C4-2B (cell line): ENCODE measurements at regions not wholly inside any gene's neighbourhood (a gene's known extent, or its start where the extent isn't known, plus 50 kb on each side); places are given as distances from the start of the nearest gene placed in this dataset.

Experiments used
- H3K27ac ChIP-seq: fragments of 450-650 bp; 2 replicates; pipeline ENCODE4 v1.5.1; 2017
- ZFX ChIP-seq: fragments of 450-650 bp; IDR thresholded peaks from 2 replicates; pipeline ENCODE4 v1.6.1; 2017
- TF ChIP-seq, protein P1 (sequence below): fragments of 450-650 bp; conservative IDR thresholded peaks from 2 replicates; pipeline ENCODE4 v1.5.1; 2017; ENCODE audit warnings: mild to moderate bottlenecking

DNA sequence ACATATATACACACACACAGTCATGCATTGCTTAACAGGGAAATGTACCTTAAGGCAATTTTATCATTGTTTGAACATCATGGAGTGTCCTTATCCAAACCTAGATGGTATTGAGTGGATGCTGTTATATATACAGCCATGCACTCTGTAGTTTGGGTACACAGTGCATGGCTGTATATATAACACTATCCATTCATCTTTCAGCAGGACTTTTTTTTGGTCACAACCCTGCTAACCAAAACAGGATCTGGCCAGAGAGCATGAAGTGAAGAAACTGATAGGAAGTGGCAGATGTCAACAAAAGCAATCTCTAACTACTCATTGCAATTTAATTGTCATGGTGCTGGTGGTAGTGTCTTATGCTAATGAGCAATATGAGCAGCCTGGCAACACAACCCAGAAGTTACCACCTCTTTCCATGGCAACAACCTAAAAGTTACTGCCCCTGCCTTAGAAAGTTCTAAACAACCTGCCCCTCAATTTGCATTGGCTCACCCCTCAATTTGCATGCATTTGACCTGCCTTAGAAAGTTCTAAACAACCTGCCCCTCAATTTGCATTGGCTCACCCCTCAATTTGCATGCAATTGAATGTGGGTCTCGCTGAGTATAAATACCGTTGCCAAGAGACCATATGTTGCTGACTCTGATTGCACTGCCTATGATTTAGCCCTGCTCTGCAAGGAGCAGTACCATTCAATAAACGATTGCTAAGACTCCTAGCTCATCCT, 434.9 kb downstream of the DSEL start:
- TF ChIP-seq, protein P1, sequence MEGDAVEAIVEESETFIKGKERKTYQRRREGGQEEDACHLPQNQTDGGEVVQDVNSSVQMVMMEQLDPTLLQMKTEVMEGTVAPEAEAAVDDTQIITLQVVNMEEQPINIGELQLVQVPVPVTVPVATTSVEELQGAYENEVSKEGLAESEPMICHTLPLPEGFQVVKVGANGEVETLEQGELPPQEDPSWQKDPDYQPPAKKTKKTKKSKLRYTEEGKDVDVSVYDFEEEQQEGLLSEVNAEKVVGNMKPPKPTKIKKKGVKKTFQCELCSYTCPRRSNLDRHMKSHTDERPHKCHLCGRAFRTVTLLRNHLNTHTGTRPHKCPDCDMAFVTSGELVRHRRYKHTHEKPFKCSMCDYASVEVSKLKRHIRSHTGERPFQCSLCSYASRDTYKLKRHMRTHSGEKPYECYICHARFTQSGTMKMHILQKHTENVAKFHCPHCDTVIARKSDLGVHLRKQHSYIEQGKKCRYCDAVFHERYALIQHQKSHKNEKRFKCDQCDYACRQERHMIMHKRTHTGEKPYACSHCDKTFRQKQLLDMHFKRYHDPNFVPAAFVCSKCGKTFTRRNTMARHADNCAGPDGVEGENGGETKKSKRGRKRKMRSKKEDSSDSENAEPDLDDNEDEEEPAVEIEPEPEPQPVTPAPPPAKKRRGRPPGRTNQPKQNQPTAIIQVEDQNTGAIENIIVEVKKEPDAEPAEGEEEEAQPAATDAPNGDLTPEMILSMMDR, result no peak
- no peak for TF ChIP-seq ZFX

DNA sequence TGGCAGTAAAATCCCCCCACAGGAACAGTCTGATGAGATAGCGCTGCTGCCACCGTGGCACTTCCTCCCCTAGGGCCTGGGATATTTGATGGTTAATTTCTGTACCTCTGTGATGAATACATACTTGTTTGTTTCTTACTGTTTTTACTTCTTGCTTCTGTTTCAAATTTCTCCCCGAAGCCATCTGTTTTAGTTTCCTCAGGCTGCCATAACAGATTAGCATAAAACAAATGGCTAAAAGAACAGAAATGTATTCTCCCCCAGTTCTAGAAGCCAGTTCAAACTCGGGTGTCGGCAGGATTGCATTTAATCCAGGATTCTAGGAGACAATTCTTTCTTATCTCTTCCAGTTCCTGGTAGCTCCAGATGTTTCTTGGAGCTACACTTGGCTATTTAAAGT, 435.9 kb downstream of the DSEL start:
- TF ChIP-seq, protein P1, result no peak
- H3K27ac ChIP-seq, result no peak overlapping the region

More for the DNA sequence above, 434.9 kb downstream of the DSEL start:
- no peak overlapping the region for H3K27ac ChIP-seq

DNA sequence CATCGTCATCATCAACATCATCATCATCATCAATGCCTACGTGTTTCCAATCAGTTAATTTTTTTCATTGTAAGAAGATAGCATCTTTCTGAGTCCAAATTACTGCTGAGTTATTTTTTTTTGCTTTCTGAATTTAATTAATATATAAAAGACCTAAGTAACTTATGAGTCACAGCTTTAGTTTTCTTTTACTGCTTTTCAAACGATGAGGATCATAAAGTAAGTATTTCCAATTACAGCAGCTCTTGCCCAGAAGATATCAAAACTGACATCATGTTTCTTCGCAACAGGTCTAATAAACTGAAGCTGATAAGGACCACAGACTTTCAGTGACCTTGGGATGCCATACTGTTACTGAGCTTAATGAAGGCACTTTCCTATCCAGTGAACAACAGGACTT, 442.2 kb downstream of the DSEL start:
- no peak for TF ChIP-seq ZFX
- TF ChIP-seq, protein P1, result no peak
- no peak overlapping the region for H3K27ac ChIP-seq

DNA sequence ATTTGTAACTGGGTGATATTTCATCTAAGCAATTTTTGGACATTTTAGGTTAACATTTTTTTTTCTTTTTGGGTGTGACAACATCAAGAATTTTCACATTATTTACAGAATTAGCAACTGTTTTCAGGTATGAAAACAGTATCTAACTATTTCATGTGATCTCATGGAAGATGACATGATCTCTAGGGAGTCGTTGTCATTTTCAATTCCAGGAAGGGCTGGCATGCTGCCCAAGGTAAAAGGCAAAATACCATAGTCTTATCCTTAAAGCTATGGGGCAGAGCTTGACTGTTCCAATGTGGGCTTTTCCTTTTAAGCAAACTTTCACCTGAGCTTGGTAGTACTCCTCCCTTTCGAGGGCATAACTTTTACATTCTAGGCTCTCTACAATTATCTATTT, 443.7 kb downstream of the DSEL start:
- H3K27ac ChIP-seq, result no peak overlapping the region

DNA sequence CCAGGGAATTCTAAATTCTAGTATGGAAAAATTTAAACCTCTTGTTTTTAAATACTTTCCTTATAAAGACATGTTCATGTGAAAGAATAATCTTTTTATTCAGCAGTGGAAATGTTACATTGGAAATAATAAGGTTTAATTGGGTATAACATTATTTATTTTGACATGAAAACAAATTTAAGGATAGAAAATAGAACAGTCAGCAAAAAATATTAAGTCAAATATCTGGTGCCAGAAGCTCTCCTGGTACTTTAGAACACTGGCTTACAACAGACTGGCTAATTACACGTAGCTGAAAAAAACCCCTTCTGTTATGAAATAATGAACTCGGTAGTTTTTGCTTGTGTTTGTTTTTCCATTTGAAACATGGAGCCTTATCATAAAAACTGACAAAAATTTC, 447.9 kb downstream of the DSEL start:
- TF ChIP-seq, protein P1, result no peak
- no peak for TF ChIP-seq ZFX

More for the DNA sequence above, 443.7 kb downstream of the DSEL start:
- TF ChIP-seq ZFX, result no peak
- TF ChIP-seq, protein P1, result no peak

DNA sequence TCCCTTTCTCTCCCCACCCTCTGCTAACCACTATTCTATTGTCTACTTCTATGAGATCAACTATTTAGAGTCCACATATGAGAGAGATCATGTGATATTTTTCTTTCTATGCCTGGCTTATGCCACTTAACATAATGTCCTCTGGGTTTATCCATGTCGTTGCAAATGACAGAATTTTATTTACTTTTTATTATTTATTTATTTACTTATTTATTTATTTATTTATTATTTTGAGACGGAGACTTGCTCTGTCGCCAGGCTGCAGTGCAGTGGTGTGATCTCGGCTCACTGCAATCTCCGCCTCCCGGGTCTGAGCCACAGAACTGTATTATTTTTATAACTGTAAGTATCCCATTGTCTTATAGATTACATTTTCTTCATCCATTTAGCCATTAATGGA, 443.4 kb upstream of the CDH19 start:
- TF ChIP-seq, protein P1, result no peak
- TF ChIP-seq ZFX, result no peak
- no peak overlapping the region for H3K27ac ChIP-seq

More for the DNA sequence above, 447.9 kb downstream of the DSEL start:
- H3K27ac ChIP-seq, result no peak overlapping the region

DNA sequence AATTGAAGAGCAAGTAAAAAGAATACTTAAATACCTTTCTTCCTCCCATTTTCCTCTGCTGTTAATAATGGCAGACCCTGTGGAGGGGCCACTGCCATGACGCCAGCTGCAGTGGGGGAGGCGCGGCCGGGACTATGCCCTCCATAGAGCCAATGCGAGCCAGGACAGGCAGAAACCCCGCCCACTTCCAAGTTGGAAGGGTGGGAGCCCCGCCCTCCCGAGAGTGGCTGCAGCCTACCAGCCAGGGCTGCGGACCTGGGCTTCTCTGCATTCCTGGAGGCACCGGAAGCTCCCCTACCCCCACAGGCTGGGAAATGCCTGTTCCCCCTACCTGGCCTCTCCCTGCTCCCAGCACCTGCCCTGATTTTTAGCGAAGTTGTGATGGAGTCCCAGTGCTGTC, 439.4 kb upstream of the CDH19 start:
- no peak overlapping the region for H3K27ac ChIP-seq
- TF ChIP-seq ZFX, result no peak
- TF ChIP-seq, protein P1, result no peak
